ENCODE measurements at regions not wholly inside any gene's neighbourhood (a gene's known extent, or its start where the extent isn't known, plus 50 kb on each side); places are given as distances from the start of the nearest gene placed in this dataset.

GRCh38 chr13:42377640-42378382 is 105.9 kb downstream of the AKAP11 start:
- H3K9me3 ChIP-seq (replicated peaks; ENCODE audit: control insufficient read depth, insufficient read depth, low read depth, low read length), result no peaks in the 10 kb centered on the region
- no peak overlapping the region for H2AFZ ChIP-seq (ENCODE audit: low read depth, low read length)
- no peaks in the 10 kb centered on the region for H3K79me2 ChIP-seq (ENCODE audit: control insufficient read depth, insufficient read depth, low read length)
- H3K36me3 ChIP-seq (ENCODE audit: control insufficient read depth, insufficient read depth, low read length), result no peaks in the 10 kb centered on the region
- ATAC-seq (no peak), DNase-seq (ENCODE audit: extremely low read depth in 1 of 4, low spot score in 3 of 4) (no peak), FAIRE-seq (no peak)
- POLR2A ChIA-PET, result no interaction called here
- no peak overlapping the region for H3K9ac ChIP-seq (ENCODE audit: insufficient read depth in 1 of 2, low read depth in 2 of 2, low read length in 2 of 2)
- H4K20me1 ChIP-seq (replicated peaks; ENCODE audit: control insufficient read depth, insufficient read depth, low read length), result no peaks in the 10 kb centered on the region
- no peak overlapping the region for H3K4me2 ChIP-seq (ENCODE audit: insufficient read depth, low read length)
- intact Hi-C loops (cut with micrococcal nuclease), result no loop called here
- H3K4me1 ChIP-seq (replicated peaks in 1 of 2; ENCODE audit: control insufficient read depth in 2 of 2, insufficient read depth in 2 of 2, low read length in 2 of 2), result no peaks in the 10 kb centered on the region; a peak in 1 of 5 replicates
- BruUV-seq (replicated peaks), result no TSS peak
- CTCF ChIA-PET (ENCODE audit: low intra/inter-chr PET ratio), result no interaction called here
- no peaks in the 10 kb centered on the region for H3K9me1 ChIP-seq (ENCODE audit: control insufficient read depth, insufficient read depth, low read length)
- no peak overlapping the region for H3K27ac ChIP-seq (ENCODE audit: extremely low read depth, low read depth, low read length)
- H3K27me3 ChIP-seq (ENCODE audit: control insufficient read depth in 2 of 2, insufficient read depth in 2 of 2, low read length in 2 of 2), result no peaks in the 10 kb centered on the region
- WGBS (ENCODE audit: insufficient coverage, low coverage, missing lambda C conversion rate), result 0% methylated on average over 4 of the region's 4 CpGs
- in situ Hi-C loops (cut with MboI), result no loop called here
- no peak overlapping the region for H3K4me3 ChIP-seq
- TF ChIP-seq BCOR (IDR thresholded peaks at IDR 0.05) (no peak), JUN (IDR thresholded peaks at IDR 0.05; ENCODE audit: borderline replicate concordance, low read depth, low read length) (no peak), JUN (CRISPR knock-in tag; IDR thresholded peaks at IDR 0.05; ENCODE audit: borderline replicate concordance) (no peak), ZNF444 (CRISPR knock-in tag; IDR thresholded peaks at IDR 0.05) (no peak), ZBTB9 (CRISPR knock-in tag; IDR thresholded peaks at IDR 0.05) (no peak), ZNF609 (CRISPR knock-in tag; IDR thresholded peaks at IDR 0.05; ENCODE audit: borderline replicate concordance) (no peak), ZNF324 (CRISPR knock-in tag; IDR thresholded peaks at IDR 0.05) (no peak), FOXP4 (CRISPR knock-in tag; IDR thresholded peaks at IDR 0.05; ENCODE audit: borderline replicate concordance) (no peak), CHD2 (IDR thresholded peaks at IDR 0.05; ENCODE audit: low read depth, low read length) (no peak), POLR2AphosphoS5 (IDR thresholded peaks at IDR 0.05; ENCODE audit: control insufficient read depth, insufficient read depth, low read depth, low read length) (no peak), LARP7 (IDR thresholded peaks at IDR 0.05) (no peak), TEAD2 (tag; IDR thresholded peaks at IDR 0.05) (no peak), JUND (IDR thresholded peaks at IDR 0.05; ENCODE audit: borderline replicate concordance, low read depth, low read length) (no peak), JUND (tag; IDR thresholded peaks at IDR 0.05; ENCODE audit: borderline replicate concordance, low read depth, low read length) (no peak), POLR2B (IDR thresholded peaks at IDR 0.05; ENCODE audit: low read depth, partially characterized antibody) (no peak), PHB2 (IDR thresholded peaks at IDR 0.05; ENCODE audit: low read depth) (no peak)

All from K562 (cell line).